Kidney capillary endothelial cell (primary cell): ENCODE measurements at regions not wholly inside any gene's neighbourhood (a gene's known extent, or its start where the extent isn't known, plus 50 kb on each side); places are given as distances from the start of the nearest gene placed in this dataset.

Experiments
- DNase-seq: peaks from one replicate; pipeline ENCODE4 v3.0.0-alpha.2; 2018; ENCODE audit warnings: low spot score

DNA sequence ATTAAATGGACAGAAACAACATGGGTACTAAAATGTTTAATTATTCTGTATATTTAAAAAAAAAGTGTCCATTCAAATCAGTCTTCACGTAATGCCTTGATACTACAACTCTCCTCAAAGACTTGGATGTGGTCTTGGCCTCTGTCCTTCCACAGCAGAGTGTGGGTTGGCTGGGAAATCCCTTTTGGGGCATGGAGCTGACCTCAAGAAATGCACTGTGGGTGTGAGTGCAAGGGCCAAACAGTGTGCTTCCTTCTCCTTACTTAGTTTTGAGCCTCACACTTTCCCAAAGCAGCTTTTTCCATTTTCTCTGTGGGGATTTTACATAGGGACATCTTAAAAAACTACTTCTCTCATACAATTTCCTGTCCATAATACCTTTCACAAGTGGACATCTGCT is 607.4 kb downstream of the EFNB2 start:
- no peak for DNase-seq

DNA sequence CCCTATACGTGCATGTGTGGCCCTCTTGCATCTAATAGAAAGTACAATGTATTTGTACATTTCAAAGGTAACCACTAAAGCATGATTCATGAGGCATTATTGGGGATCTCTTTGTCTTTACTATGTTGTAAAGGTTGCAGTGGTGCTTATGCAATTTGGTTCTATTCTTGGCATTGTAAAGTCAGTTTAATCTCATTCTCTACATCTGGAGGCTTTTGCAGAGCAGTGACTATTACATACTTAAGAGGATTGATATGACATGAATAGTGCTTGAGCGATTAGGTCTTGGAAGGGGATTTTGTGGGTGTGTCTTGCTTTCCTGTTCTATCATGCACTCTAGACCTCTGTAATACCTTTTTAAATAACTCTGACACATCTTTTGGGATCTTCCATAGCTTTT is 610.0 kb downstream of the EFNB2 start:
- DNase-seq = no peak

DNA sequence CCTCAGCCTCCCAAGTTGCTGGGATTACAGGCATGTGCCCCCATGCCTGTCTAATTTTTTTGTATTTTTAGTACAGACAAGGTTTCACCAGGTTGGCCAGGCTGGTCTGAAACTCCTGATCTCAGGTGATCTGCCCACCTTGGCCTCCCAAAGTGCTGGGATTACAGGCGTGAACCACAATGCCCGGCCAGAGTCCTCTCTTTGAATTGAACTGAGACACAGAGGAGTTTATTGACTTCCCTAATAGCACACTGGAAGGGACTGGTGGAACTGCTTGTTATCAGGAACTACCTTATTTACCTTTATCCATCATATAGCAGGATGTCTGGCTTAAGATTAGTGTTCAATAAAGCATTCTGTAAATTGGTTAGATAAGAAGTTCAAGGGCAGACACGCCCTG is 613.8 kb downstream of the EFNB2 start:
- no peak for DNase-seq

DNA sequence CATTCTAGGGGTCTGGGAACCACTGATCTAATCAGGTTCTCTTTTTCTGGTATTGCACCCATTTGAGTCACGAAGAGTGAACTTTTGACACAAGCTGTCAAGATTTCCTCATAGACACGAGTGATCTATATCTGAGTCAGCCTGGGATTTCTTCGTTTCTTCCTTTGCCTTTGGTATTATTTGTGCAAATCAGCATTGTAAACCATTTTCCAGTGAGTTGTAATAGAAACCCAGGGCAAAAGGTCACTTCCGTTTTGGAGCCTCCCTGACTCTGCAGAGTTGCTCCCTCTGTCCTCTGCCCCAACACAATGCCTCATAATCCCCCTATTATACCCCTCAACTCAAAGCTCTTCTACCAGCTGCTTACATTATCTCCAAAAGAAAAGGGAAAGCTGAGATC is 615.1 kb downstream of the EFNB2 start:
- DNase-seq = peak; percentile 58

DNA sequence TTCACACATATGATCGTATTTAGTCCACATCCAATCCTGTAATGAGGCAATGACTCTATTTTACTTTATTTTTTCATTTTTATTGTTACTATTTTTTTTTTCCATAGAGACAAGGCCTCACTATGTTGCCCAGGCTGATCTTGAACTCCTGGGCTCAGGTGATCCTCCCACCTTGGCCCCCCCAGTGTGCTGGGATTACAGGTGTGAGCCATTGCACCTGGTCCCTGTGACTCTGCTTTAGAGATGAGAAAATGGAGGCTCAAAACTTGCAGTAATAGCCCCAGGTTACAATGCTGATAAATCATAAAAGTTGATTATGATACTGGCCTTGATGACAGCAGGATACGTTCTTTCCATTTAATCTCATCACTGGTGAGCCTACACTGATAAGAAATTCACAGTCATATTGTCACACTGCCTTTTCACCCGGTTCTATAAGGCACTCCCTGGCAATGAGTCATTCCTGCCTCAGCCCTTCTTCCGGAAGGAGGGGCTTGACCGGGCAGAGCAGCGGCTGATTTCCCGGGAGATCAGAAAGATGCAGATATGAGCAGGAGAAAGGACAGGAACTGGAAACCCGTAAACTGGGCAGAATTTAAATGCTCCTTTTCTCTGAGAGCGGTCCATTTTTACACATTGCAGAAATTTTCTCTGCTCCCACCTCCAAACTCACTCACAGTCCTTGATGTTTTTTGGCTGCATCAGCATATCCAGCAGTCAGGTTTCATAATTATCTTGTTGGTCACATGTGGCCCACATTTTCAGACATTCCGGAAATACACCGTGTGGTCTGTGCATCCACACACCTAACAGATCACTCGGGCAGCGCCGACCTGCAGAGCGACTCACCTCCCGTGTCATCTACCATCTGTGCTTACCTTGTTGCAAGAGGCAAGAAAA is 616.4 kb downstream of the EFNB2 start:
- DNase-seq = peak; percentile 74

DNA sequence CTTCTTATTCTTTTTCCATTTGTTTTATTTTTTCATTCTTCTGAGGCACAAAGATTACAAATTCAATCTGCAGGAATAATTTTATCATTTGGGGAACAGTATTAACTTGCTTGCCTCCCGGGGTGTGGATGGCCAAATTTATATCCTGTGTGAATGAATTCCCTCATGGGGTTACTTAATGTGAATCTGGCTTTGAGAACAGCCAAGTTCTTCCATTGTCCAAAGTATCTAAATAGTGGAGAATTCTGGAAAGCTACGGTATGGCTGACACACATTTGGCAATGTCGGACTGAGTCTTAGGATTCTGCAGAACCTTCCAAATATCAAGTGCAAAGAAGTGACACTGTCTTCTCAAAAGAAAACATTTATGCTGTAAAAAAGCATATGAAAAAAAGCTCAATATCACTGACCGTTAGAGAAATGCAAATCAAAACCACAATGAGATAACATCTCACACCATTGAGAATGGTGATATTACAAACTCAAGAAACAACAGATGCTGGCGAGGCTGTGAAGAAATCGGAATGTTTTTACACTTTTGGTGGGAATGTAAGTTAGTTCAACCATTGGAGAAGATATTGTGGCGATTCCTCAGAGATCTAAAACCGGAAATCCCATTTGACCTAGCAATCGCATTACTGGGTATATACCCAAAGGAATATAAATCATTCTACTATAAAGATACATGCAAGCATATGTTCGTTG is 620.2 kb downstream of the EFNB2 start:
- no peak for DNase-seq

DNA sequence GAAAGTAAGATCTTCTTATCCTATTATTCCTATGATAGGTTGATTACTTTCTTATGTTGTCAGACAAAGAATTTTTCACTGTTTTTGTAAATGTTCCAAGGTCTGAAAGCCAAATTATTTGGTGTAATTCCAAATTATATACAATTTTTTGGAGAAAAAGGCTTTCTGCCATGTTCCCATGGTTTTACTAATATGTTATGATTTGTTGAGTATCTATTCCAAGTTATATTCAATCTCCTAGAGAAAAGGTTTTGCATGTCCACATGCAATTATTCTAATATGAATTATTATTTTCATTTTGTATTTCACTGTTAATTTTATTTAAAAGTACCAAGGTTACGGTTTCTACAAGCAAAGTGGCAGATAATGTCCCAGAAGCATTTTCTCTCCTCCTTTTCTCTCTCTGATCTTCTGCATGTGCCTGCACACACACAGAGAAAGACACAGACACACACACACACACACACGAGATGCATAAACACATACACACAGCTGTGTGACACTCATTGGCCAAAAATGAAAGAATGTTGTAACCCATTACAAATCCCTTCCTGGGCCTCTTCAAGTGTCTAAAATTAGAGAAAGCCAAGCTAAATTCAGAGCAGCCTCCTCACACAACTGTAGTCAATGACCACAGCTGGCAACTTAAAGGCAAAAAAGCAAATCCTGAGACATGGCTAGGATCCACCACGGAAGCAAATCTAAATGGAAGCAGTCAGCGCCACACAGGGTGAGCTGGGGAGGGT is 621.0 kb downstream of the EFNB2 start:
- DNase-seq = no peak

DNA sequence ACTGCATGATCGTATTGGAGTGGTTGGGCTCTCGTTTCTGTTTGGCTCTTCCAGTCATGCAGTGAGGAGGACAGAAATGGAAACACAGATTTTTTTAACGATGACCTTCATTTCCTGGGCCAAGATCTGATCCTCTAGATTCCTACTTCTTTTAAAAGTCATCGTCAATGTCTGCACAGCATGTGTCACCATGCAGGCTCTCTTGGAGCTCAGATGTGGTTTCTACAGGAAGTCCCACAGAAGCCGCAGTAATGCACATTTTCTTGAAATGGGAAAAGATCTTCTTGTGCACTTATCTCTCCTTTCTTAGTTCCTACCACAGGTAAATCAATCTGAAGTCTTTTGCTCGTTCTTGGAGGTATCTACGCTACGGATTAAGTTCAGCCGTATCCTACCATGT is 626.9 kb downstream of the EFNB2 start:
- no peak for DNase-seq

DNA sequence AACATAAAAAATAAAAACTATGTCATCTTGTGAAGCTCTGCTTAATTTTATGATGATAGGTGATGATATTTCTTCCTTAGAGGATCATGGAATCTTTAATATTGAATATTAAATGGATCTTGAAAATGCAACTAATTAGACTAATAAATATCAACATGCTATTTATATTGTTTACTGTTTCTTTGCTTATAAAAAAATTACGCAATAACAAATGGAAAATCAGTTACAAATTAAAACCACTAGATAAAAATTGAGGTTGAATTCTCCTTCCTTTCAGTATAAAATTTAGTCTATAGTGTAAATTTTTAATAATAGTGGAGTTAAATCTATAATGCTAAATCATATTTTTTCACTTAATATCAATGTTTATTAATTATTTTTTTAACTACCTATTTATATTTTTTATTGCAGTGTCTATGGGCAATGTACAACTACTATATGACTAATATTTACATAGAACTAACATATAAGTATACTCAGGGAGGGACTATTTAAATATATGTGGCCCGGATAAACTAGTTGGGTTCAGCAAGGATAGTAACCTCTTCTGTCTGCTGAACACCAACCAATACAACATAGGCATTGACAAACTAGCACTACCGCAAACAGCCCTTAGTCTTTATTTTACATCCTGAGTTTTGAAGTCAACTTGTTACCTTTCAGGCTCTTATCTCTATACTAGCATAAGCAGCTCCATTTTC is 628.0 kb downstream of the EFNB2 start:
- no peak for DNase-seq

DNA sequence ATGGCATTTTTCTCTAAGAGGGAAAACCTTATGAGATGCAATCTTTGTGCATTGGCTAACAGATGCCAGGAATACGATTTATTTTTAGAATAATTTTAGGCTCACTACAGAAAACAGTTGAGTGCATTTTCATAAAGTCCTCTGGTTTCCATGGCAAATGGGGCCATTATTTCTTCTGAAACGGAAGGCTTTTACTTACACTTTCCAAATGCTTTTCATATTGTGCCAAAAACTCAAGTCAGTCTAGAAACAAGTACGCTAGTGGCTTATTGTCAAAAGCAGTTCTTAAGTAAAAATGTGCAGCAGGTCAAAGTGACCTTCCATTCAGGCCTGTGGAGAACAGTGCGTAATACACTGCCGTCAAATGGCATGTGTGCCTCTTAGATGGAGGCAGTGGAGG is 628.7 kb downstream of the EFNB2 start:
- DNase-seq = no peak

DNA sequence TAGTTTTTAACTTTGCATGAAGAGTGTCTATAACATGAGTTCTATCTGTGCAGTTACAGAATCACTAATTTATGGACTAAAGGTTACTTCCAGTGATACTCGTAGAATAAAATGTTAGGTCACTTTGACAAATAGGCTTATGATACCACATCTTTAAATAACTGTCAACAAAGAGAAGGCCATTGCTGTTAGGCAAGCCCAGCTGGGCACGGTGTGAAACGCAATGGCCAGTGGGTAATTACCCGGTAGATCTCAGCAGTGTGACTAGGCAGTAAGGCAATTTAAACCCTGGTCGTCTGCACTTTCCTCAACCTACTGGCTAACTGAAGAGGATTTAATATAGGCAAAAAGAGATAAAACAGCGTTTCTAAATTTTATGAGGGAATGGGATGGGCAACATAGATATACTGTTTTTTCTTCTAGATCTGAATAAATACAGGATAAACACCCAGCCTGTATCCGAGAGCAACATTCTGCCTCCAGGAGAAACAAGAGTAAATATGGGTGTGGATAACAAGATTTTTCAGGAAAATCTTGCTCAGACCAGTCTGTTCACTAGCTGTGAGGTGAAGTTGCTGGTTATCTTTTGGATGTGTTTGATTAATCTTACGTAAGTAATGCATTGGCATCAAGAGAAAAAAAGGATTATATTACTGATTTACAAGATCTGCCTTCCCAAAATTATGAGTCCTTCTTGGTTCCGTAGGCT is 631.3 kb downstream of the EFNB2 start:
- no peak for DNase-seq

DNA sequence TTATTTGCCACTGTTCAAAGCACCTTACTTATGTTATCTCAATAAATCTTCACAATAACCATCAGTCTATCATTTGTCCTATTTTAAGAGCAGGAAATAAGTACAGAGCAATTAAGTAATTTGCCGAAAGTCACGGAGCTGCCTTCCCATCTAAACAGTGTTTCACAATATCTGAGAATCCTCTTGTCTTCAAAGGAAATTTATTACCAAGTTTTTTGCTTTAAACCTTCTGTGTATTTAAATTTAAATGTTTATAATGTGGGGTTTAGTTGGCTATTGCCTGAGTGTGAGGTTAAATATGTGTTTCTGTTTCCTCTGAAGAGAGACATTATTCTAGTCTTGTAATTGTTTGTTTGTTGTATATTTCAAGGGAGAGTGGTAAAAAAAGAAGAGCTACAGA is 633.1 kb downstream of the EFNB2 start:
- no peak for DNase-seq

DNA sequence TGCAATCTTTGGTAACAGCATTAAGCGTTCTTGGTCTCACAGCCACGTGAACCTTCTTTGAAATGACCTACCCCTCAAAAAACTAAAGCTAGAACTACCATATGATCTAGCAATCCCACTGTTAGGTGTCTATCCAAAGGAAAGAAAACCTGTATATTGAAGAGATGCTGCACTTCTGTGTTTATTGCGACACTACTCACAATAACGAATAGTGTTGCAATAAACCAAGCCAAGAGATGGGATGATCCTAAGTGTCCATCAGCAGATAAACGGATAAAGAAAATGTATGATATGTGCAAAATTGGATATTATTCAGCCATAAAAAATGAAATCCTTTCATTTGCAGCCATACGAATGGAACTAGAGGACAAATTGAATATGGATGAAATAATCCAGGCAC is 637.9 kb downstream of the EFNB2 start:
- no peak for DNase-seq

DNA sequence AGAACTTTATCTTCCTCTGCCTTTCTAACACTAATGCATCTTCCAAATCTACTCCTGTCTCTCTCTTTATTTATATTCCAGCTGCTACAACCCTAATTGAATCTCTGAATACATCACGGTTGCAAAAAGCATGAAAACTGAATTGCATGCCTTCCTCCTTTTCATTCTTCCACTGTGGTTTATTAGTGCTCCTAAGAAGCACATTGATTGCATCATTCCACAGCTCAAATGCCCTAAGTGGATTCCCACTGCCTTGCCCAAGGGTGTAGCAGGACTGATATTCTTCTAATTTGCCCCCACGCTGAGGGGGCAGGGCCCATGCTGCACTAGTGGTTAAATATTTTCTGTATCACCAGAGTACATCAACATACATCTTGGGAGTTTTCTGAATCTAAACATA is 640.8 kb downstream of the EFNB2 start:
- no peak for DNase-seq

DNA sequence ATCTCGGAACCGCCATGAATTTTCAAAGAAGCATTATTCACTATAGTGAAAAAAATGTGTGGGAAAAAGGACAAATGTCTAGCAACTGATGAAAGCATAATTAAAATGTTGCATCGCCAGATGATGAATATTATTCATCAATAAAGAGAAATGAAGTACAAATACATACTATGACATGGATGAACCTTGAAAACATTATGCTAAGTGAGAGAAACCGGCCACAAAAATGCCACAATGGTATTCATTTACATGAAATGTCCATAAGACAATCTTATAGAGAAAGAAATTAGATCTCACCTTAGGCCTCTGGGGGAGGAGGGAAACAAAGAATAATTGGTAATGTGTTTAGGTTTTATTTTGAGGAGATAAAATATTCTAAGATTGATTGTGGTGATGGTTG is 645.0 kb downstream of the EFNB2 start:
- no peak for DNase-seq

DNA sequence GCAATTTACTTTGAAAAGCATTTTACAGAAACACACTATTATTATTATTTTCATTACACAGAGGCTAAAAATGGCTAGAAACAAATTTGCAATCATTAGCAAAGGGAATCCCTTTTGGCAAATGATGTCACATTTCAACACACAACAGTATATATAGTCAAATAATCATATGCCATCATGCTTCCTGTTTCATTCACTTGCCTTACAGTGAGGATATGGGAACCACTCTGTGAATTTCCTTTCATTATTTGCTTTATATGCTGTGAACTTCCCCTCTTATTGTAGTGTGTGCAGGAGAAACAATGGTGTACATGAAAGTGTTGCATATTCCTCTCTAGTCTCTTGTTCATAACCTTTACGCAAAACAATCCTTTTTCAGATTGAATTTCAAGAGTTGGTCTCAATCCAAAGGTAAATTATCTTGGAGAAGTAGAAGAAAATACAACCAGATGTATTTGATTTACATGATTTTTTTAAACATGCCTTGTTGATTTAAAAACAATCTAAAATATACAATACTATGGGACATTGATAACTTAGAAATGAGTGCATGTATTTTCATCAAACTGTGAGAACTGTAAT is 657.3 kb downstream of the EFNB2 start:
- peak; percentile 57 for DNase-seq

DNA sequence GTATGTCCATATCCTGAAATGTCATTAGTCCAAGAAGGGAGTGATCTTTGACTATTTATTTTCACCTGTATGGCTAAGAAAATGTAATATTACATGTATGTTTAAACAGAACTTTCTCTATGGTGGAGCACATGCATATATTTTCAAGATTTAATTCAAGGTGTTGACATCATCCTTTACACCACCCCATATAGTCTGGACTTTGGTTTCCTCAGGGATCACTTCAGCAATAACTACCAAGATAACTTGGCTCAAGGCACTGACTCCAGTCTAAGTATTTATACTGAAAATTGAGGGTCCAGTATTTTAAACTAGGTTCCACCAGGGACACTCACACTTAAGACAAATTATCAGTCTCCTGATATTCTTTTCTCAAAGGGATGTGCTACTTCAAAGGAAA is 660.6 kb downstream of the EFNB2 start:
- no peak for DNase-seq

DNA sequence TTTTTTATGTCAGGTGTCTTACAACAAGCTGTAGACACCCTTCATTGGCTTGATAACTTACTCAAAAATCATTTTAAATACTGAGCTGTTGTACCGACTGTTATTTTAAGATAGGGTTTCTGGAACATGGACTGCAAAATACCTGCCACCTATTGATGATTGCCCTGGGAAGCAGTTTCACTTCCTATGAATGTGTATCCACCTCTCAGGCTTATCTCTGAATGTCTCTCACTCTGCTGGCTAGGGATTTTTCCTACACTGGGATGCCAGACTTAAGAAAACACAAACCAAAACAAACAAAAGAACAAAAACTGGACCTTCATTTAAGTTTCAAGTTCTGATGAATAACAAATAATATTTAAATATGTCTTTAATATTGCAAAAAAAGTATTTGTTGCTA is 663.7 kb downstream of the EFNB2 start:
- no peak for DNase-seq

DNA sequence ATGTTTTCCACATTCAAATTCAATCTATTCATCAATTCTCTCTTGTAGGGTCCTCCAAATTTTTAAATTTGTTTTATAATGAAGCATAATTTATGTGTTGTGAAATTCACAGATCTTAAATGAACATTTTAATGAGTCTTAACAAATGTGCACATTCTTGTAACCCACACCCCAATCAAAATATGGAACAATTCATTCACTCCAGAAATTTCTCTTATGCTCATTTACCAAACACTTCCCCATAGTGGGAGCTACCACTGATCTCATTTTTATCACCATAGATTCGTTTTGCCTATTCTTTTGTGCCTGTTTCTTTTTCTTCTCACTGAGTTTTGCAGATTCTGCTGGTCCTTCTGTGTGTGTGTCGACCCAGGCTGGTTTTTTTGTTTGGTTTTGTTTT is 664.1 kb downstream of the EFNB2 start:
- DNase-seq = no peak

DNA sequence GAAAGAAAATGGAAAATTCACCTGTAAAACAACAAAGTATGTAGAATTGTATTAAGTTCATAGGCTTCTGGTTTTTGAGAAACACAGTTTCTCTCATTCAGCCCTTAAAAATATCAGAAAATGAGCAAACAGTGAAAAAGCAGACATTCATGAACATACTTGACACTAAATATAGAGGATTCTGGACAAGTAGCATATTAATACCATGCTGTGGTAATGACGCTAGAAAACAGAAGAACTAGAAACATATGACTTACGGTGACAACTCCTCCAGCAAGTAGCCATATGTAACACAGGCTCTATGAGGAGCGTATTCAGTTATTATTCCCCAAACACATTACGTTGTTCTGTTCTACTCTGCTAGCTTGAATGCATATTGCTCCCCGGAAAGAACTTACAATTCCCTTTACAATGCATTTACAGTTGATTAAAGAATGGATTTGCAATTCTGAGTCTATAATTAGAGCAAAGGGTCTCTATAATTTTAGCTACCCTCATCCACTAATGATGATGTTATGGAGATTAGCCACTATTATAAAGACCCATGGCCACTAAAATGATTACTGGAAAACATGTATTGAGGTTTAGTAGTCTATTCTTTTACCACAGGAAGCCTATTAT is 672.1 kb downstream of the EFNB2 start:
- no peak for DNase-seq

DNA sequence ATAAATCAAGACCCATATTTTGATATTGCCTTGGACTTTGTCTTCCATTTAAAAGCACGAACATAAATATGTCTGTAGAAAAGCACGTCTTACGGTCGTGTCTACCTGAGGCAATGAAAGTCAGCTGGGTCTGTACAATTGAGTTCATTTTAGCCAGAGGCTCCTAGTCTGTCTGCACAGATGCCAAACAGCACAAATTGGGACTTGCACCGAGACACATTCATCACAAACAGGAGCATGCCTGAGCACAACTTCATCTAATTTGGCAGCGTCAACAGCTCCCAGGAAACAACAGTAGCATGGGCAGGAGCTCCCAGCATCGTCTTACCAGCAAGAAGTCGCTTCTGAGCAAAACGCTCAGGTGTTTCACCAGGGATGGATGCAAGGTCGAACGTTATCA is 687.0 kb downstream of the EFNB2 start:
- no peak for DNase-seq
